Erythroblast (primary cell): ENCODE measurements at regions not wholly inside any gene's neighbourhood (a gene's known extent, or its start where the extent isn't known, plus 50 kb on each side); places are given as distances from the start of the nearest gene placed in this dataset.

ENCODE experiments used
- GATA1 ChIP-seq: IDR thresholded peaks from 2 replicates; pipeline ENCODE4 v1.6.1; 2011; ENCODE audit warnings: low read depth, mild to moderate bottlenecking, control low read depth, low read length, moderate library complexity
- POLR2A ChIP-seq: IDR thresholded peaks from 2 replicates; pipeline ENCODE4 v1.6.1; 2011; ENCODE audit warnings: mild to moderate bottlenecking, low read length

DNA sequence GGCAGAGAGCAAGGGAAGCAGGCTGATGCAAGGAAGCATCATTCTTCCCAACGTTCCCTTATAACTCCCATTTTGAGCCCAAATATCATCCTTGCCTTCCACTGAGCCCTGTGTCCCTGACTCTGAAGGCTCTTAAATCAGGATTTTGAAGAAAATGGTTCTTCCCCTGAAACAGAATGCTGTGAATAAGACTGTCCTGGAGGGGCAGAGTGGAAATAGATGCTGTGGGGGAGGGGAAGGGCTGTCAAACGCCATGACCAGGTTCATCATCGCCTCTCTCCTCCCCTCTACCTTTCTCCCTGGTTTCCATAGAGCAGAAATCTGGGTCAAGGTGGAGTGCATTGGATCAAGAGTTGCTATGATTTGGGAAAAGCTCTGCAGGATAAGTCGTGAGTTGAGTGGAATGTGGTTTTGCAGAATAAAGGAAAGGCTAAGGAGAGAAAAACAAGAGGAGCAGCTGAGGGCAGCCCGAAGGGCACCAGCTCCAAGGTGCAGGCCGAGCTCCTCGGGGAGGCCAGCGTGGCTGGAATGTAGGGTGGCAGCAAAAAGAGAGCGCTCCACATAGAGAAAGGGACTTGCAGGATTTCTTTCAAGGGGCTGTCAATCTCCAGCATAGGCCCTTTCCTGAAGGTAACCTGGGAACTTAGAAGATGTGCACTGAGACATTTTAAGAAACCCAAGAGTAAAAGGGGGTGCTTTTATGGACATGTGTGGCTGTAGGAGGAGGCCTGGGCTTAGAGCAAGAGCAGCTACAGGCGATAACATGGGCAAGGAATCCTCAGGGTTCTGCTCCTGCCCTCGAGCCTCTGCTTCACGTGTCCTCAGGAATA is 120.8 kb upstream of the CDYL start:
- TF ChIP-seq POLR2A (no peak), GATA1 (no peak)
